ENCODE measurements at regions not wholly inside any gene's neighbourhood (a gene's known extent, or its start where the extent isn't known, plus 50 kb on each side); places are given as distances from the start of the nearest gene placed in this dataset.
"Not testable (repeated sequence)": the region's sequence is repeated elsewhere in the genome, so short reads cannot be mapped to it uniquely, and the experiment has no call there.

GRCh38 chr10:90096196-90096595 is 394.8 kb downstream of the KIF20B start:
- WGBS, 4 donors = 83 to 92% (median 87%) methylated on average over 5 of the region's 5 CpGs
- Histone ChIP-seq H3K27ac (no peak overlapping the region), H3K9me3 (replicated peaks in 1 of 3) (no peaks in the 10 kb centered on the region), H3K4me3 (no peak overlapping the region), H3K36me3 (replicated peaks in 1 of 2) (no peaks in the 10 kb centered on the region), H3K4me1 (replicated peaks in 1 of 2) (no peaks in the 10 kb centered on the region), H3K27me3 (no peaks in the 10 kb centered on the region)
- TF ChIP-seq, protein P1, sequence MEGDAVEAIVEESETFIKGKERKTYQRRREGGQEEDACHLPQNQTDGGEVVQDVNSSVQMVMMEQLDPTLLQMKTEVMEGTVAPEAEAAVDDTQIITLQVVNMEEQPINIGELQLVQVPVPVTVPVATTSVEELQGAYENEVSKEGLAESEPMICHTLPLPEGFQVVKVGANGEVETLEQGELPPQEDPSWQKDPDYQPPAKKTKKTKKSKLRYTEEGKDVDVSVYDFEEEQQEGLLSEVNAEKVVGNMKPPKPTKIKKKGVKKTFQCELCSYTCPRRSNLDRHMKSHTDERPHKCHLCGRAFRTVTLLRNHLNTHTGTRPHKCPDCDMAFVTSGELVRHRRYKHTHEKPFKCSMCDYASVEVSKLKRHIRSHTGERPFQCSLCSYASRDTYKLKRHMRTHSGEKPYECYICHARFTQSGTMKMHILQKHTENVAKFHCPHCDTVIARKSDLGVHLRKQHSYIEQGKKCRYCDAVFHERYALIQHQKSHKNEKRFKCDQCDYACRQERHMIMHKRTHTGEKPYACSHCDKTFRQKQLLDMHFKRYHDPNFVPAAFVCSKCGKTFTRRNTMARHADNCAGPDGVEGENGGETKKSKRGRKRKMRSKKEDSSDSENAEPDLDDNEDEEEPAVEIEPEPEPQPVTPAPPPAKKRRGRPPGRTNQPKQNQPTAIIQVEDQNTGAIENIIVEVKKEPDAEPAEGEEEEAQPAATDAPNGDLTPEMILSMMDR (IDR thresholded peaks at IDR 0.05) = no peak
- TF ChIP-seq POLR2A (IDR thresholded peaks at IDR 0.05) = no peak
- DNase-seq = no peak
- intact Hi-C loops (cut with DNase I) = no loop called here

DNA sequence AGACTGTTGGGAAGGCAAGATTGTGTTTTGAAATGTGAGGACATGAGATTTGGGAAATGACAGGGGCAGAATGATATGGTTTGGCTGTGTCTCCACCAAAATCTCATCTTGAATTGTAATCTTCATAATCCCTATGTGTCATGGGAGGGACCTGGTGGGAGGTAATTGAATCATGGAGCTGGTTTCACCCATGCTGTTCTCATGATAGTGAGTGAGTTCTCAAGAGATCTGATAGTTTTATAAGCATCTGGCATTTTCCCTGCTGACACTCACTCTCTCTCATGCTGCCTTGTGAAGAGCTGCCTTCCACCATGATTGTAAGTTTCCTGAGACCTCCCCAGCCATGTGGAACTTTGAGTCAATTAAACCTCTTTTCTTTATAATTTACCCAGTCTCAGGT is 406.2 kb downstream of the KIF20B start:
- H3K4me1 ChIP-seq (replicated peaks in 1 of 2); H3K36me3 ChIP-seq (replicated peaks in 1 of 2); intact Hi-C loops (cut with DNase I); H3K27ac ChIP-seq; DNase-seq; H3K27me3 ChIP-seq; H3K4me3 ChIP-seq; H3K9me3 ChIP-seq (replicated peaks in 1 of 3): not testable (repeated sequence)

DNA sequence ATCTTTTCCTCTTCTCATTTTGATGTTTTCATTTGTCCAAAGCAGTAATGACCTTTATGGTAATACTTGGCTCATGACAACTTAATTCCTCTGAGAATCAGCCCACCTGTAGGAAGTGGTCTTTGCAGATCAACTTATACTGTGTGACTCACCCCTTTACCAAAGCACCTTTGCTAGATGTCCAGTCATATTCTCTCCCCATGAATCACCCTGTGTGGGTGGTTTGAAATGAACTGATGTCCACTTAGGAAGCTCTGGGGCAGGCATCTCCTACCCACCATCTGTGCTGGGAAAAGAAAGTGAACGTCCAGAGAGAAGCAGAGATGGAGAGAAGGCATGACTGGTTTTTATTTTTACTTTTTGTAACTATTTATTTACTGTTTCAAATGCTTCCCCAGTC is 410.3 kb downstream of the KIF20B start:
- TF ChIP-seq, protein P1 (IDR thresholded peaks at IDR 0.05) = no peak
- no peak for TF ChIP-seq POLR2A (IDR thresholded peaks at IDR 0.05)
- no peaks in the 10 kb centered on the region for H3K36me3 ChIP-seq (replicated peaks in 1 of 2)
- intact Hi-C loops (cut with DNase I) = no loop called here
- no peak overlapping the region for H3K4me3 ChIP-seq
- H3K27me3 ChIP-seq = no peaks in the 10 kb centered on the region
- H3K4me1 ChIP-seq (replicated peaks in 1 of 2) = no peaks in the 10 kb centered on the region
- no peak overlapping the region for H3K27ac ChIP-seq
- no peak for DNase-seq
- H3K9me3 ChIP-seq (replicated peaks in 1 of 3) = no peaks in the 10 kb centered on the region
- WGBS, 4 donors = 11 to 53% (median 32%) methylated on average over 1 of the region's 1 CpG

GRCh38 chr10:90112681-90113080 is 411.3 kb downstream of the KIF20B start:
- Histone ChIP-seq H3K4me1 (replicated peaks in 1 of 2) (no peaks in the 10 kb centered on the region), H3K9me3 (replicated peaks in 1 of 3) (no peaks in the 10 kb centered on the region), H3K36me3 (replicated peaks in 1 of 2) (no peaks in the 10 kb centered on the region), H3K4me3 (no peak overlapping the region), H3K27me3 (no peaks in the 10 kb centered on the region), H3K27ac (no peak overlapping the region)
- DNase-seq = no peak
- 42 to 72% (median 65%) methylated on average over 1 of the region's 1 CpG for WGBS, 4 donors
- intact Hi-C loops (cut with DNase I) = no loop called here
- TF ChIP-seq, protein P1 (IDR thresholded peaks at IDR 0.05) = no peak
- no peak for TF ChIP-seq POLR2A (IDR thresholded peaks at IDR 0.05)

- H3K36me3 ChIP-seq (replicated peaks in 1 of 2); H3K27ac ChIP-seq; intact Hi-C loops (cut with DNase I); H3K9me3 ChIP-seq (replicated peaks in 1 of 3); DNase-seq; H3K27me3 ChIP-seq; H3K4me1 ChIP-seq (replicated peaks in 1 of 2); H3K4me3 ChIP-seq: not testable (repeated sequence)
- WGBS, 4 donors = 80 to 85% (median 84%) methylated on average over 2 to 6 of the region's 6 CpGs
These were observed 417.2 kb downstream of the KIF20B start for GRCh38 chr10:90118567-90118966.

DNA sequence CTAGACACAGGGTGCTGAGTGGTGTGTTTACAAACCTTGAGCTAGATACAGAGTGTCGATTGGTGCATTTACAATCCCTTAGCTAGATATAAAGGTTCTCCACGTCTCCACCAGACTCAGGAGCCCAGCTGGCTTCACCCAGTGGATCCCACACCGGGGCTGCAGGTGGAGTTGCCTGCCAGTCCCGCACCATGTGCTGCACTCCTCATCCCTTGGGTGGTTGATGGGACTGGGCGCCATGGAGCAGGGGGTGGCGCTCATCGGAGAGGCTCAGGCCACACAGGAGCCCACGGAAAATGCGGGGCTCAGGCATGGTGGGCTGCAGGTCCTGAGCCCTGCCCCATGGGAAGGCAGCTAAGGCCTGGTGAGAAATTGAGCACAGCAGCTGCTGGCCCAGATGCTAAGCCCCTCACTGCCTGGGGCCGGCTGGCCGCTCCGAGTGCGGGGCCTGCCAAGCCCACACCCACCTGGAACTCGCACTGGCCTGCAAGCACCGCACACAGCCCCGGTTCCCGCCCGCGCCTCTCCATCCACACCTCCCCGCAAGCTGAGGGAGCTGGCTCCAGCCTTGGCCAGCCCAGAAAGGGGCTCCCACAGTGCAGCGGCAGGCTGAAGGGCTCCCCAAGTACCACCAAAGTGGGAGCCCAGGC is 418.4 kb downstream of the KIF20B start:
- H3K9me3 ChIP-seq (replicated peaks in 1 of 3); intact Hi-C loops (cut with DNase I); H3K36me3 ChIP-seq (replicated peaks in 1 of 2); DNase-seq; H3K4me3 ChIP-seq; H3K27me3 ChIP-seq; H3K27ac ChIP-seq; H3K4me1 ChIP-seq (replicated peaks in 1 of 2): not testable (repeated sequence)
- WGBS, 4 donors = 86 to 93% (median 90%) methylated on average over 8 to 21 of the region's 21 CpGs

Data from adrenal gland (tissue), 9 donors.